H4 (cell line): ENCODE measurements at regions not wholly inside any gene's neighbourhood (a gene's known extent, or its start where the extent isn't known, plus 50 kb on each side); places are given as distances from the start of the nearest gene placed in this dataset.
"Not testable (repeated sequence)": the region's sequence is repeated elsewhere in the genome, so short reads cannot be mapped to it uniquely, and the experiment has no call there.

Source experiments
- DNase-seq: peaks from one replicate; pipeline ENCODE4 v3.0.0-alpha.2; 2015; ENCODE audit warnings: low spot score

GRCh38 chrX:92298067-92298466 is 518.9 kb downstream of the PCDH11X start:
- not testable (repeated sequence) for DNase-seq

DNA sequence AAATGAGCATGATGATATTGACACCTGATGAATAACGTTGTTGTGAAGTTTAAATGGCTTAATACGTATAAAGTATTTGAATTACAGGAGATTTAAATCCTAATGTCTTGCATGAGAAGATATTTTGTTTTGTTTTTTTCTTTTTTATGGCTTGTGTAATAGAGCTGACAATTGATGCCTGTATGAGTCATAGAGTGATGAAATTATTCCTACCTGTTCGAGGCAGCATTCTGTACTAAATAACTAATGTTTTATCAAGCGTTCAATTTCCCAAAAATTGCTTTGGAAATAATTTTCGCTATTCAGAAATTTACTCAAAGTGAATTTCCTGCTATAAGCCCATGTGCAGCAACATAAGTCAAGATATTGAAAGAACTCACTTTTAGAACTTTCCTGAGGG is 554.0 kb downstream of the PCDH11X start:
- not testable (repeated sequence) for DNase-seq

DNA sequence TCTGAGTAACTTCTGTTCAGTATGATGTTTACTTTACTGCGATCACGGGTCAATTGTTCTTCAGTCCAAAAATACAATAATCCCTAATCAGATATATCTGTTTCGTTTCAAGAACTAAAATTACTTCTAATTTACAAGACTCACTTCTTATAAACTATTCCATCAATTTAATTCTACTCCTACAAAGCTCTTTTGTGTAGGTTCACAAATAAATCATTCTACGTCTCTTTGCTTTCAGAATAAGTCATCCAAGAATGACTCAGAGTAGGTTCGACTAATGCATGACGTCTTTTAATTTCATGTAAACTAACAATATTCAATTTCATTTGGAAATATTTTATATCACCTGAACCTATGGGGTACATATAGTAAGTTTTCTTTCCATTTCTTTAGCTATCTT is 571.9 kb downstream of the PCDH11X start:
- DNase-seq: not testable (repeated sequence)

DNA sequence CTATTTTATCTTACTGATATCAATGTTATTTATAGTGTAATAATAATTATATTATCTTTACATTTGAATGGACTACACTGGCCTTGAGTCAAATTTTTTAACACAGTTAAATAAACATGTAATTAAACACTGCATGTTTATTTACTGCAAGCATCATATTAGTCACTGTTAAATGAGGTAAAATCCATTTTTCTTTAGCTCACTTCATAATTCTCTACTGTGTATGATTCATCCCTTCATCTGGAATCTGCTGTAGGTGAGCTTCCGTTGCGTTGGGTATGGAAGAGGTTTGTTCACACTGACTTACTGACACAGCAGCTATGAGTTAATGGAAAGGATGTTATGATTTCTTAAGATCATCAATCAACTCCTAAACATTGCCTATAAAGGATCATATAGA is 572.3 kb downstream of the PCDH11X start:
- no peak for DNase-seq
